ENCODE measurements at regions not wholly inside any gene's neighbourhood (a gene's known extent, or its start where the extent isn't known, plus 50 kb on each side); places are given as distances from the start of the nearest gene placed in this dataset.
A peak's percentile ranks its signal among the peaks of the same experiment; 100 is the strongest.

DNA sequence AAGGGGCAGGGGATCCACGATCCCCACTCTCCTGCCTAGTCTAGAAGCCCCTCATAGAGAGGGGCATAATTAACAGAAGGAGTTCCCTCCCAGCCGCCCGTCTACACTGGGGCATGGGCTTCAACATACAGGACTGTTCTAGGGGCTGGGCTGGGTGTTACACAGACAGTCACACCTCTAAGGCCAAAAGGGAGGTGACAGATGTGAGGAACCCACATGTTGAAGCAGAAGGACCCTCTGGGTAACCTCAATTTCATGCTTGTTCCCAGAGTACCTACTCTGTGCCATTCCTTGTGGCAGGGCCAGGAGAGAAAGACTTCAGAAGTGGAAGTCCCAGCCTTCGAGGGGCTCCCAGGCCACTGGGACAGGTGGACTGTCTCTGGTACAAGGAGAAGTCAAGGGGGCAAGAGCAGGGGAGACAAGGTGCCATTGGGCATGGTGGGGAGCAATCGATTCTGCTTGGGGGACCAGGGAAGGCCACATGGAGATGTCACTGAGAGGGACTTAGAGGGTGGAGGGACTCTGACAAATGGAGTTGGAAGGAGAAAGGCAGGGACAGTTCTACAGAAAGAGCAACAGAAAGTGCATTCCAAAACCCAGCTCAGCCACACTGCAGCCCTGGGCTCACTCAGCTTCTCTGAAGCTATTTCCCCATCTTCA, 71.3 kb downstream of the CPN2 start:
- H3K27me3 ChIP-seq: no peaks in the 10 kb centered on the region
- no peak for DNase-seq
- H3K36me3 ChIP-seq: no peaks in the 10 kb centered on the region
- peaks cover 0 to 17% (median 0%) of the 10 kb centered on the region in 4 donors for H3K4me1 ChIP-seq
- no peak overlapping the region for H3K27ac ChIP-seq
- no peaks in the 10 kb centered on the region for H3K9me3 ChIP-seq
- no peak for TF ChIP-seq POLR2A (IDR thresholded peaks at IDR 0.05)
- TF ChIP-seq, protein P1, sequence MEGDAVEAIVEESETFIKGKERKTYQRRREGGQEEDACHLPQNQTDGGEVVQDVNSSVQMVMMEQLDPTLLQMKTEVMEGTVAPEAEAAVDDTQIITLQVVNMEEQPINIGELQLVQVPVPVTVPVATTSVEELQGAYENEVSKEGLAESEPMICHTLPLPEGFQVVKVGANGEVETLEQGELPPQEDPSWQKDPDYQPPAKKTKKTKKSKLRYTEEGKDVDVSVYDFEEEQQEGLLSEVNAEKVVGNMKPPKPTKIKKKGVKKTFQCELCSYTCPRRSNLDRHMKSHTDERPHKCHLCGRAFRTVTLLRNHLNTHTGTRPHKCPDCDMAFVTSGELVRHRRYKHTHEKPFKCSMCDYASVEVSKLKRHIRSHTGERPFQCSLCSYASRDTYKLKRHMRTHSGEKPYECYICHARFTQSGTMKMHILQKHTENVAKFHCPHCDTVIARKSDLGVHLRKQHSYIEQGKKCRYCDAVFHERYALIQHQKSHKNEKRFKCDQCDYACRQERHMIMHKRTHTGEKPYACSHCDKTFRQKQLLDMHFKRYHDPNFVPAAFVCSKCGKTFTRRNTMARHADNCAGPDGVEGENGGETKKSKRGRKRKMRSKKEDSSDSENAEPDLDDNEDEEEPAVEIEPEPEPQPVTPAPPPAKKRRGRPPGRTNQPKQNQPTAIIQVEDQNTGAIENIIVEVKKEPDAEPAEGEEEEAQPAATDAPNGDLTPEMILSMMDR (IDR thresholded peaks at IDR 0.05): no peak
- H3K4me3 ChIP-seq: no peak overlapping the region

DNA sequence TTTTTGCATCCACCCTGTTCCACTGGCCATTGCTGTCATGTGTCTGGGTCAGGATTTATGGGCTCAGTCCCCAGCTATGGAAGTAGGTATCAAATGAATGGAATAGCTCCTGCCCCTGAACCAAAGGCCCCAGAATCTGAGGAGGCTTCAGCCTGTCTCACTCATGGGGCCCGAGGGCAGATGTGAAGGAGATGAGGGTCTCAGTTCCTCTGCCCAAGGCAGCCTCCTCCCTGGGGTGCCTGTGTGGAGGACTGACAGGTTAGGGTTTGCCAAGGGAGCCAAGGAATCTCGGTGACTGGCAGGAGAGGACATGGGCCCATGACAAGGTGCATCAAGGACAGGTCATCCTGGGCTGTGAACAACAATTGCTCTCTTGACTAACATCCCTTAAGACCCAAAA, 70.4 kb downstream of the CPN2 start:
- Histone ChIP-seq H3K9me3 (no peaks in the 10 kb centered on the region), H3K36me3 (no peaks in the 10 kb centered on the region), H3K27me3 (no peaks in the 10 kb centered on the region), H3K4me1 (peaks cover 0 to 17% (median 0%) of the 10 kb centered on the region in 4 donors), H3K27ac (no peak overlapping the region), H3K4me3 (no peak overlapping the region)
- no peak for DNase-seq
- TF ChIP-seq, protein P1 (IDR thresholded peaks at IDR 0.05): no peak
- no peak for TF ChIP-seq POLR2A (IDR thresholded peaks at IDR 0.05)

DNA sequence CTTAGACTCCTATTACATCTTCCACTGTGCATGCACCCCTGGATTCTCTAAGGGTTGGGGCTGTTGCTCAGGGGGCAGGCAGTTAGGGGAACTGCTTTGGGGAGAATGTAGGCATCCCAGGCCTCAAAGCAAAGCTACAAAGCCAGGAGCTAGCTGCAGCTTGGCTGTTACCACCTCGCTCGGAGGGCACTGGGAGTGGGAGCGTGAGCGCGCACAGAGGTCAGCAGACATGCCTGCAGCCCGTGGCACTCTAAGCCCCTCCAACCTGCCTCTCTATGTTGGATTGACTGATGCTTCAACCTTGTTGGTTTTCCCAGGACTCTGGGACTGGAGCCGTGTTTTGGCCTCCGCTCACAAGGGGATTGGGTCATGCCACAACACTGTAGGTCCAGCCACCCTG, 69.8 kb downstream of the CPN2 start:
- TF ChIP-seq, protein P1 (IDR thresholded peaks at IDR 0.05): no peak
- TF ChIP-seq POLR2A (IDR thresholded peaks at IDR 0.05): no peak
- DNase-seq: no peak
- H3K27me3 ChIP-seq: no peaks in the 10 kb centered on the region
- H3K9me3 ChIP-seq: no peaks in the 10 kb centered on the region
- H3K27ac ChIP-seq: no peak overlapping the region
- H3K4me3 ChIP-seq: no peak overlapping the region
- H3K36me3 ChIP-seq: no peaks in the 10 kb centered on the region
- H3K4me1 ChIP-seq: peaks cover 0 to 17% (median 0%) of the 10 kb centered on the region in 4 donors

DNA sequence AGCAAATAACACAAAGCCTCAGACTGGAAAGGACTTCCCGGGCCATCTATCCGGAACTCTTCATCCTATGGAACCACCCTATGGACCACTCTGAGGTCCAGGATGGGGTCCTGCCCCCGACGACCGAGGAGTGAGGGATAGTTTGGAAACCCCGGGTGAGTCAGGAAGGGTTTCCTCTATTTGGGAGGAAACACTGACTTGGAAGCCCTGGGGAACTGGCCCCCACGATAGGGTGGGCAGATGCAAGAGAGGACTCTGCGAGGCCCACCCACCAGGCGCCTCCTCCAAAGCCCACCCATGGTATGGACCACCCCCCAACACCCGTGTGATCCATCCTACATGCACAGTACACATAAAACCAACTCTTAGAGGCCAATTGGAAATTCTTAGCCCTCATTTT, 69.4 kb downstream of the CPN2 start:
- Histone ChIP-seq H3K36me3 (no peaks in the 10 kb centered on the region), H3K9me3 (no peaks in the 10 kb centered on the region), H3K4me3 (no peak overlapping the region), H3K27ac (no peak overlapping the region), H3K4me1 (peaks cover 0 to 17% (median 0%) of the 10 kb centered on the region in 4 donors), H3K27me3 (no peaks in the 10 kb centered on the region)
- no peak for TF ChIP-seq POLR2A (IDR thresholded peaks at IDR 0.05)
- TF ChIP-seq, protein P1 (IDR thresholded peaks at IDR 0.05): no peak
- peak in 1 of 3 donors; percentile 21 for DNase-seq

DNA sequence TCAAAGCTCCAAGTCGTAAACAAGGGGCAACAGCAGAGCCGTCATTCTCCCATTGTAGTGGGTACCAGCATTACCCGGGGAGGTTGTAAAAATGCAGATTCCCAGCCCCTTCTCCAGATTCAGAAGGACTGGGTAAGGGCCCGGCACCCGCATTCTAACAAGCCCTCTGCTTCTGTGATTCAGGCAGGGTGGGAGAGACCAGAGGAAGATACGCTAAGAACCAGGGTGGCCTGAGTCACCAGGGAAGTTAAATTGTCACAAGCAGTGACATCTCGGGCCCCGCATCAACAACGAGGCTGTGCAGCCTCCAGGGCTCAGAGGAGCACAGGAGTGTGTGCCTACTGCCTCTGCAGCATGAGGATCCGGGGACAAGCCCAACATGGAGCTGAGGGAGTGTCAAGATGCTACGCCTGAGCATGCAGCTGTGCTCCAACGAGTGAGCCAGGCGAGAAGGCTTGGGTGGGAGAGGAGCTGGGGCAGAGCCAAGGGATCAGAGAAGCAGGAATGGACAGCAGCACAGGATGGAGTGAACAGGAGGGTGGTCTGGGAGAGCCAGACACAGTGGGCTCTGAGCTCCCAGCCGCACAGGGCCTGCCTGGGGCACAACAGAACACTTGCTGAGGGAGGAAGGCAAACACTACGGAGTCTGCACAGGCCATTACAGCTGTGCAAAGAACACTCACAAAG, 68.5 kb downstream of the CPN2 start:
- H3K4me3 ChIP-seq: no peak overlapping the region
- no peak for TF ChIP-seq POLR2A (IDR thresholded peaks at IDR 0.05)
- TF ChIP-seq, protein P1 (IDR thresholded peaks at IDR 0.05): no peak
- no peaks in the 10 kb centered on the region for H3K36me3 ChIP-seq
- H3K9me3 ChIP-seq: no peaks in the 10 kb centered on the region
- H3K4me1 ChIP-seq: peaks cover 0 to 12% (median 0%) of the 10 kb centered on the region in 4 donors
- DNase-seq: peak in 1 of 3 donors; percentile 33
- no peaks in the 10 kb centered on the region for H3K27me3 ChIP-seq
- H3K27ac ChIP-seq: no peak overlapping the region
